NB4 (cell line): ENCODE measurements at regions not wholly inside any gene's neighbourhood (a gene's known extent, or its start where the extent isn't known, plus 50 kb on each side); places are given as distances from the start of the nearest gene placed in this dataset.

Source experiments
- CTCF ChIP-seq: IDR thresholded peaks from one replicate; pipeline ENCODE4 v1.5.1; 2012; ENCODE audit warnings: low read depth, low read length
- MAX ChIP-seq: IDR thresholded peaks from 2 replicates; pipeline ENCODE4 v1.6.1; 2011; ENCODE audit warnings: low read depth, low read length
- POLR2A ChIP-seq: IDR thresholded peaks from 2 replicates; pipeline ENCODE4 v1.6.1; 2011; ENCODE audit warnings: mild to moderate bottlenecking; ENCODE audit not compliant: insufficient read length; ENCODE audit errors: extremely low read depth

GRCh38 chr9:2343756-2344155 lies 277.8 kb upstream of the VLDLR start:
- TF ChIP-seq CTCF (no peak), POLR2A (no peak), MAX (no peak)
